ENCODE measurements at regions not wholly inside any gene's neighbourhood (a gene's known extent, or its start where the extent isn't known, plus 50 kb on each side); places are given as distances from the start of the nearest gene placed in this dataset.

DNA sequence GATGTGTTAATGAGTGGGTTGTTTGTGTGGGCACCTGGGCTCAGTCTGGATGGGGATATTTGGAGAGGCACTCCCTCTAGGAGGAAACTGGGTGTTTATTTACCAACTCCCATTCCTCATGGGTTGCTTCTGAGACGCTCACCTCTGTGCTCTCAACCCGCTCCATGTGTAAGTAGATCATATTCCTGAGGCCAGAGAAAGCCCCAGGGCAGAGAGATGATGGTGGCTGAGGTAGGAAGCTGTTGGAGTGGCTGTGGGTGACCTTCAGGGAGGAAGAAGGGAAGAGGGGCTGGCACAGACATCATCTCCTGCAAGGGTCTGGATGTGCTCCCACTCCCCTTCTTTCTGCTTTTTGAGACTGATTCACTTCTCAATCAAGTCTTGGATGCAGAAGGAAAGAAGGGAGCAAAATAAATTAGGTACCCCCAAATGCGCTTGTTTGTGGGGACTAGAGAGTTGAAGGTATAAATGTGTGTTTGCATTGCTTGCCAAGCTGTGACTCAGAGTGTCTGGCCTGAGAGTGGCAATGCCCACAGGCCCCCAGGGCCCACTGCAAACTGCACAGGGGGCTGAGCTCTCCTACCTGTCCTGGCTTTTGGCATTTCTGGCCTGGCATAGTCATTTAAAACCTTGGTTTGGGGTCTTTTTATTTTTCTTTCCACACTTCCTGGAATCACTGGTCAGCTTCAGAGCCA lies 57.2 kb upstream of the TNP1 start:
- no peak overlapping the region for H2BK120ac ChIP-seq (ENCODE audit: low read depth, low read length)
- H3K27ac ChIP-seq (replicated peaks; ENCODE audit: low read length) = no peak overlapping the region
- no peak overlapping the region for H2AFZ ChIP-seq (ENCODE audit: low read length)
- H4K91ac ChIP-seq (ENCODE audit: low read depth, low read length, poor library complexity) = no peak overlapping the region
- no peaks in the 10 kb centered on the region for H3K79me1 ChIP-seq (ENCODE audit: low read depth, low read length)
- no peak overlapping the region for H2BK5ac ChIP-seq (ENCODE audit: low read length)
- H3K18ac ChIP-seq (ENCODE audit: low read length) = peak overlapping the region; percentile 60
- no peak overlapping the region for H2BK12ac ChIP-seq (ENCODE audit: low read length)
- no peaks in the 10 kb centered on the region for H3K36me3 ChIP-seq (replicated peaks in 1 of 2; ENCODE audit: control insufficient read depth in 2 of 2, insufficient read depth in 2 of 2, low read length in 2 of 2)
- no peak overlapping the region for H3K4me3 ChIP-seq (ENCODE audit: low read length in 2 of 2)
- H3K27me3 ChIP-seq (ENCODE audit: control insufficient read depth in 3 of 3, insufficient read depth in 3 of 3, low read depth in 1 of 3, low read length in 3 of 3) = no peaks in the 10 kb centered on the region
- H4K8ac ChIP-seq (ENCODE audit: low read depth, low read length) = no peak overlapping the region
- WGBS, 2 donors (ENCODE audit: extremely low coverage in 2 of 2, insufficient read length in 2 of 2, insufficient replicate concordance in 1 of 2) = no CpG with 5 or more reads among the region's 3 CpGs
- DNase-seq (ENCODE audit: low spot score) = no peak
- peaks cover 24 to 28% of the 10 kb centered on the region in 2 donors for H3K4me1 ChIP-seq (ENCODE audit: control insufficient read depth in 2 of 2, insufficient read depth in 1 of 2, low read depth in 1 of 2, low read length in 2 of 2)
- no peak overlapping the region for H2BK15ac ChIP-seq (ENCODE audit: low read length)
- H3K23ac ChIP-seq (ENCODE audit: low read depth, low read length, poor library complexity) = no peak overlapping the region
- peaks cover 2 to 13% of the 10 kb centered on the region in 2 donors for H3K9me3 ChIP-seq (replicated peaks in 1 of 2; ENCODE audit: control insufficient read depth in 2 of 2, insufficient read depth in 1 of 2, low read depth in 1 of 2, low read length in 2 of 2)
- H3K9ac ChIP-seq (ENCODE audit: low read depth, low read length, poor library complexity) = no peak overlapping the region
- H3K4ac ChIP-seq (ENCODE audit: low read length) = no peak overlapping the region
- H3K14ac ChIP-seq (ENCODE audit: low read length) = no peak overlapping the region
- no peak overlapping the region for H3K4me2 ChIP-seq (ENCODE audit: insufficient read depth, low read length, poor library complexity, severe bottlenecking)
- H2AK5ac ChIP-seq (ENCODE audit: low read depth, low read length) = no peak overlapping the region

DNA sequence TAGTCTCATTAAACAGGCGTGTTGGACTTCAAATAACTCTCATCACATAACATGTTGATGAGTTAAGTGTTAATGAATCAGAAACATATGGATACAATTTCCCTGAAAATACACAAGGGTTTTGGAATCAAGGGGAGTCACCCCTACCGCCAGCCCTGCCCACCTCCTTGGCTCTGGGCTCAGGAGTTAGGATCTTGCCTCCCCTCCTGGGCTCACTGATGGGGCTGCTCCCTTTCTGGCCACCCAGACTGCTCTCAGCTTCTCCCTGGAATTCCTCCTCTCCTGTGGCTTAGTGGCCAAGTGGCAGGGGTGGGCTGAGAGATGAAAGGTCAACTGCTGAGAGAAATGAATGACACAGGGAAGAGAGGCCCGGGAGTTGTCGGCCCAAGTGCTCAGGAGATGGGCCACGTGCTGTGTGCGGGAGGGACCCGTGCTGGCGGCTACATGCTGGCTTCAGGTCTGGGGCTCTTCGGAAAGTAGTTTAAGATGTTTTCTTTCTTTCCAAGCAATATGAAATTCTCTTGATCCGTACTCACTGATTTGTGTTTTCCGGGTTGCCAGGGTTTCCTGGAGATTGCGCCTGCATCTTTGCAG lies 55.8 kb upstream of the TNP1 start:
- Histone ChIP-seq H3K18ac (ENCODE audit: low read length) (peak overlapping the region; percentile 73), H3K36me3 (replicated peaks in 1 of 2; ENCODE audit: control insufficient read depth in 2 of 2, insufficient read depth in 2 of 2, low read length in 2 of 2) (no peaks in the 10 kb centered on the region), H2BK120ac (ENCODE audit: low read depth, low read length) (no peak overlapping the region), H3K14ac (ENCODE audit: low read length) (no peak overlapping the region), H2BK15ac (ENCODE audit: low read length) (no peak overlapping the region), H3K27ac (replicated peaks; ENCODE audit: low read length) (no peak overlapping the region), H3K27me3 (ENCODE audit: control insufficient read depth in 3 of 3, insufficient read depth in 3 of 3, low read depth in 1 of 3, low read length in 3 of 3) (no peaks in the 10 kb centered on the region), H4K8ac (ENCODE audit: low read depth, low read length) (no peak overlapping the region), H3K4ac (ENCODE audit: low read length) (no peak overlapping the region), H3K9me3 (replicated peaks in 1 of 2; ENCODE audit: control insufficient read depth in 2 of 2, insufficient read depth in 1 of 2, low read depth in 1 of 2, low read length in 2 of 2) (peaks cover 2 to 13% of the 10 kb centered on the region in 2 donors), H3K79me1 (ENCODE audit: low read depth, low read length) (no peaks in the 10 kb centered on the region), H3K4me2 (ENCODE audit: insufficient read depth, low read length, poor library complexity, severe bottlenecking) (no peak overlapping the region), H2AFZ (ENCODE audit: low read length) (no peak overlapping the region), H3K23ac (ENCODE audit: low read depth, low read length, poor library complexity) (no peak overlapping the region), H2BK5ac (ENCODE audit: low read length) (no peak overlapping the region), H3K4me1 (ENCODE audit: control insufficient read depth in 2 of 2, insufficient read depth in 1 of 2, low read depth in 1 of 2, low read length in 2 of 2) (peaks cover 19 to 25% of the 10 kb centered on the region in 2 donors), H2BK12ac (ENCODE audit: low read length) (no peak overlapping the region), H2AK5ac (ENCODE audit: low read depth, low read length) (peak overlapping the region; percentile 52), H3K4me3 (ENCODE audit: low read length in 2 of 2) (no peak overlapping the region), H4K91ac (ENCODE audit: low read depth, low read length, poor library complexity) (no peak overlapping the region), H3K9ac (ENCODE audit: low read depth, low read length, poor library complexity) (no peak overlapping the region)
- WGBS, 2 donors (ENCODE audit: extremely low coverage in 2 of 2, insufficient read length in 2 of 2, insufficient replicate concordance in 1 of 2) = no CpG with 5 or more reads among the region's 12 CpGs
- no peak for DNase-seq (ENCODE audit: low spot score)

DNA sequence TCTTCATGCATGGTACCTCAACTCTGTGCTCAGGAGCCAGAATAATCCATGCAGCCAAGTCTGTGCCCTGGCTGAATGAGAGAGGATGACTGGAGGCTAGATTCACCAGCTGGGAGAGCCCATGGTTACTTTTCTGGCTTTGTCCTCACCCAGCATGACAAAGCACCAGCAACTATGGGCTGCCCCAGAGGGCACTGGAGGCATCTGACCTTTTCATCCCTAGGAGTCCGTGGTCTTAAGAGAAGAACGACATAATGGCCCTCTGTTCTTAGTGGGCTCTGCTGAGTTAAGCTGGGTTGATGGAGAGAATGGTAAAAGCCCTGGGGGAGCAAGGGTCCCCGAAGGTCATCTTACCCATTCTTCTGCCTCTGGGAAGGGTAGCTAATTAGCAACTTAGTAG lies 54.6 kb upstream of the TNP1 start:
- no CpG with 5 or more reads among the region's 3 CpGs for WGBS, 2 donors (ENCODE audit: extremely low coverage in 2 of 2, insufficient read length in 2 of 2, insufficient replicate concordance in 1 of 2)
- Histone ChIP-seq H2BK120ac (ENCODE audit: low read depth, low read length) (no peak overlapping the region), H4K91ac (ENCODE audit: low read depth, low read length, poor library complexity) (no peak overlapping the region), H3K4ac (ENCODE audit: low read length) (no peak overlapping the region), H3K9me3 (replicated peaks in 1 of 2; ENCODE audit: control insufficient read depth in 2 of 2, insufficient read depth in 1 of 2, low read depth in 1 of 2, low read length in 2 of 2) (peaks cover 0 to 10% of the 10 kb centered on the region in 2 donors), H3K18ac (ENCODE audit: low read length) (no peak overlapping the region), H2AFZ (ENCODE audit: low read length) (no peak overlapping the region), H3K27me3 (ENCODE audit: control insufficient read depth in 3 of 3, insufficient read depth in 3 of 3, low read depth in 1 of 3, low read length in 3 of 3) (no peaks in the 10 kb centered on the region), H3K4me1 (ENCODE audit: control insufficient read depth in 2 of 2, insufficient read depth in 1 of 2, low read depth in 1 of 2, low read length in 2 of 2) (peaks cover 20 to 23% of the 10 kb centered on the region in 2 donors), H3K79me1 (ENCODE audit: low read depth, low read length) (no peaks in the 10 kb centered on the region), H2BK5ac (ENCODE audit: low read length) (no peak overlapping the region), H3K36me3 (replicated peaks in 1 of 2; ENCODE audit: control insufficient read depth in 2 of 2, insufficient read depth in 2 of 2, low read length in 2 of 2) (no peaks in the 10 kb centered on the region), H2BK12ac (ENCODE audit: low read length) (no peak overlapping the region), H3K4me3 (ENCODE audit: low read length in 2 of 2) (no peak overlapping the region), H3K27ac (replicated peaks; ENCODE audit: low read length) (peak overlapping the region; percentile 73), H3K9ac (ENCODE audit: low read depth, low read length, poor library complexity) (no peak overlapping the region), H2AK5ac (ENCODE audit: low read depth, low read length) (no peak overlapping the region), H3K14ac (ENCODE audit: low read length) (no peak overlapping the region), H4K8ac (ENCODE audit: low read depth, low read length) (no peak overlapping the region), H3K23ac (ENCODE audit: low read depth, low read length, poor library complexity) (no peak overlapping the region), H3K4me2 (ENCODE audit: insufficient read depth, low read length, poor library complexity, severe bottlenecking) (no peak overlapping the region), H2BK15ac (ENCODE audit: low read length) (no peak overlapping the region)
- peak; percentile 80 for DNase-seq (ENCODE audit: low spot score)

DNA sequence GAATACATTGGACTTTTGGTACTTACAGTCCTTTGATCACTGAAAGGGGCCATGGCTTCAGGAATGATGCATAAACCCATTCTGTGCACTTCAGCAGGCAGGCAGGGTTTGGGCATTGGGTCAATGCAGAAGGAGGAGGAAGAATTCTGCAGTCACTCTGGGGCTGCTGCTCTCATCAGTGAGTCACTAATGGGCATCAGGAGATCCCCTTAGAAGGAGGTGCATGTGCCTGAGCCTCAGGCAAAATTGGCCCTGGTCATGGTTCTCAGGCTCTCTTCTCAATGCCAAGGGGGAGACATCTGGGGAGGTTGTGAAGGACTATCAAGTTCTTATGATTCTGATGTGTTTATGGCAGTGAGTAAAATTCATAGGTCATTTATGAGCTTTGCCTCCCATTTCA lies 52.0 kb upstream of the TNP1 start:
- Histone ChIP-seq H2BK15ac (ENCODE audit: low read length) (no peak overlapping the region), H2BK5ac (ENCODE audit: low read length) (no peak overlapping the region), H3K14ac (ENCODE audit: low read length) (no peak overlapping the region), H3K23ac (ENCODE audit: low read depth, low read length, poor library complexity) (no peak overlapping the region), H2BK12ac (ENCODE audit: low read length) (no peak overlapping the region), H3K9ac (ENCODE audit: low read depth, low read length, poor library complexity) (no peak overlapping the region), H2AFZ (ENCODE audit: low read length) (no peak overlapping the region), H3K18ac (ENCODE audit: low read length) (no peak overlapping the region), H3K27ac (replicated peaks; ENCODE audit: low read length) (no peak overlapping the region), H3K27me3 (ENCODE audit: control insufficient read depth in 3 of 3, insufficient read depth in 3 of 3, low read depth in 1 of 3, low read length in 3 of 3) (no peaks in the 10 kb centered on the region), H3K4ac (ENCODE audit: low read length) (no peak overlapping the region), H2AK5ac (ENCODE audit: low read depth, low read length) (no peak overlapping the region), H3K4me3 (ENCODE audit: low read length in 2 of 2) (no peak overlapping the region), H3K9me3 (replicated peaks in 1 of 2; ENCODE audit: control insufficient read depth in 2 of 2, insufficient read depth in 1 of 2, low read depth in 1 of 2, low read length in 2 of 2) (peaks cover 0 to 6% of the 10 kb centered on the region in 2 donors), H2BK120ac (ENCODE audit: low read depth, low read length) (no peak overlapping the region), H4K8ac (ENCODE audit: low read depth, low read length) (no peak overlapping the region), H3K4me1 (ENCODE audit: control insufficient read depth in 2 of 2, insufficient read depth in 1 of 2, low read depth in 1 of 2, low read length in 2 of 2) (peaks cover 28 to 33% of the 10 kb centered on the region in 2 donors), H3K4me2 (ENCODE audit: insufficient read depth, low read length, poor library complexity, severe bottlenecking) (no peak overlapping the region), H3K36me3 (replicated peaks in 1 of 2; ENCODE audit: control insufficient read depth in 2 of 2, insufficient read depth in 2 of 2, low read length in 2 of 2) (no peaks in the 10 kb centered on the region), H3K79me1 (ENCODE audit: low read depth, low read length) (no peaks in the 10 kb centered on the region), H4K91ac (ENCODE audit: low read depth, low read length, poor library complexity) (no peak overlapping the region)
- DNase-seq (ENCODE audit: low spot score) = no peak

All from neuronal stem cell (in vitro differentiated cells).